Gastrocnemius medialis (tissue), 4 donors: ENCODE measurements at regions not wholly inside any gene's neighbourhood (a gene's known extent, or its start where the extent isn't known, plus 50 kb on each side); places are given as distances from the start of the nearest gene placed in this dataset.

Source experiments
- POLR2A ChIP-seq, 2 donors: fragments of 450-650 bp; IDR thresholded peaks; one replicate each; pipeline ENCODE4 v1.6.1; 2017; ENCODE audit warnings: antibody characterized with exemption in 2 of 2, mild to moderate bottlenecking in 2 of 2, moderate library complexity in 2 of 2
- TF ChIP-seq, protein P1 (sequence below), 5 experiments: fragments of 450-650 bp in 3 of 5; fragments of 200-600 bp in 2 of 5; sonication (generic) in 2 of 5; IDR thresholded peaks in 4 of 5; conservative IDR thresholded peaks in 1 of 5; 1 replicate in 4 of 5; 2 replicates in 1 of 5; pipeline ENCODE4 v1.5.1; 2016 to 2019; ENCODE audit warnings: antibody characterized with exemption in 5 of 5, mild to moderate bottlenecking in 3 of 5, moderate library complexity in 3 of 5

DNA sequence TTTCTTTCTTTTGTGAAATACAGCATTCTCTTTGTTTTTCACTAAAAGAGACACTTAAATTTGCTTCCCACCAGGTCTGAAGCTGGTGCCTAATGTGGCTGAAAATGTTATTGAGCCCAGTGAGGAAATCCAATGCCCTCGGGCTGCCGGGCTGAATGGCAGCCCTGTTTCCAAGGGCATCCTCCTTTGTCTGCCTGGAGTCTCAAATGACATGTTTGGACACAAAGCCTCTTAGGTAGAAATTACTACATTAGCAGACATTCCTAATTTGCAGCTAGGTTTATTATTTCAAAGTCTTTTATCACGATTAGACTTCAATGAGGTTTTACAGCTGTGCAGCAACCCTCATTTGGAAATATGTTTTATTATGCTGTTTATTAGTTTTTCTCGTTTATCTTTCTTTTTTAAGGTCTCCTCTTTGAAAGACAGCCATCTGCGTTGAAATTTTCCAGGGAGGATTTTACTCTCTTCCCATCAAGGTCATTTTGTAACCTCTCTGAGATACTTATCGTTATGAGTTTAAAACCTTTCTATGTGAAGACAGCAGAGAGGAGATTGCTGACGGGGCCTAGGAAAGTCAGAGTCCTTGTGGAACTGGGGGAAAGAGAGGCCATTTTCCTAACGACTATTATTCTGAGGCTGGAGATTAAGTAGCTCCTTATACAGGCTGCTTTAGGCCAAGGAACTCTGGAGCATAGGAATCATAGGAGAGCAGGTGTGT lies 59.0 kb upstream of the ZNF532 start:
- TF ChIP-seq, protein P1, sequence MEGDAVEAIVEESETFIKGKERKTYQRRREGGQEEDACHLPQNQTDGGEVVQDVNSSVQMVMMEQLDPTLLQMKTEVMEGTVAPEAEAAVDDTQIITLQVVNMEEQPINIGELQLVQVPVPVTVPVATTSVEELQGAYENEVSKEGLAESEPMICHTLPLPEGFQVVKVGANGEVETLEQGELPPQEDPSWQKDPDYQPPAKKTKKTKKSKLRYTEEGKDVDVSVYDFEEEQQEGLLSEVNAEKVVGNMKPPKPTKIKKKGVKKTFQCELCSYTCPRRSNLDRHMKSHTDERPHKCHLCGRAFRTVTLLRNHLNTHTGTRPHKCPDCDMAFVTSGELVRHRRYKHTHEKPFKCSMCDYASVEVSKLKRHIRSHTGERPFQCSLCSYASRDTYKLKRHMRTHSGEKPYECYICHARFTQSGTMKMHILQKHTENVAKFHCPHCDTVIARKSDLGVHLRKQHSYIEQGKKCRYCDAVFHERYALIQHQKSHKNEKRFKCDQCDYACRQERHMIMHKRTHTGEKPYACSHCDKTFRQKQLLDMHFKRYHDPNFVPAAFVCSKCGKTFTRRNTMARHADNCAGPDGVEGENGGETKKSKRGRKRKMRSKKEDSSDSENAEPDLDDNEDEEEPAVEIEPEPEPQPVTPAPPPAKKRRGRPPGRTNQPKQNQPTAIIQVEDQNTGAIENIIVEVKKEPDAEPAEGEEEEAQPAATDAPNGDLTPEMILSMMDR (IDR thresholded peaks at IDR 0.05 in 4 of 5, conservative IDR thresholded peaks at IDR 0.05 in 1 of 5), result no peak
- no peak for TF ChIP-seq POLR2A (IDR thresholded peaks at IDR 0.05)
